ENCODE measurements at regions not wholly inside any gene's neighbourhood (a gene's known extent, or its start where the extent isn't known, plus 50 kb on each side); places are given as distances from the start of the nearest gene placed in this dataset.

GRCh38 chr2:60281730-60282129, 271.7 kb downstream of the BCL11A start:
- no peak overlapping the region for H3K18ac ChIP-seq (ENCODE audit: extremely low read depth, low read length)
- H3K4me1 ChIP-seq (replicated peaks in 1 of 4; ENCODE audit: control insufficient read depth in 3 of 4, insufficient read depth in 4 of 4, low read length in 3 of 4): no peaks in the 10 kb centered on the region; a peak in 2 of 7 replicates
- H3K79me2 ChIP-seq (ENCODE audit: control insufficient read depth in 1 of 2, insufficient read depth in 2 of 2, low read length in 2 of 2): no peaks in the 10 kb centered on the region
- no peak overlapping the region for H4K5ac ChIP-seq (ENCODE audit: insufficient read length, low read depth, low read length)
- H3K36me3 ChIP-seq (ENCODE audit: control insufficient read depth in 2 of 4, insufficient read depth in 4 of 4, low read length in 3 of 4): no peaks in the 10 kb centered on the region
- no peak overlapping the region for H3K4me2 ChIP-seq (ENCODE audit: insufficient read depth in 1 of 2, low read depth in 2 of 2, low read length in 2 of 2)
- H4K20me1 ChIP-seq (replicated peaks in 1 of 2; ENCODE audit: control insufficient read depth in 1 of 2, insufficient read depth in 2 of 2, low read length in 2 of 2): no peaks in the 10 kb centered on the region
- WGBS, 2 experiments (ENCODE audit: extremely low coverage in 1 of 2, insufficient coverage in 1 of 2, insufficient read length in 1 of 2, insufficient replicate concordance in 2 of 2, low coverage in 1 of 2, low lambda C conversion rate in 2 of 2, missing lambda C conversion rate in 1 of 2): 96% methylated on average over 5 of the region's 5 CpGs; no CpG with 5 or more reads in 1 of the 2 experiments
- H3K4ac ChIP-seq (replicated peaks; ENCODE audit: insufficient read length, low read depth, low read length): no peak overlapping the region
- no peaks in the 10 kb centered on the region; the same call in 1 of the 2 replicates for H3K79me1 ChIP-seq (ENCODE audit: low read depth, low read length)
- no peak overlapping the region for H2BK15ac ChIP-seq (ENCODE audit: low read length)
- DNase-seq (ENCODE audit: low read depth in 1 of 2, low spot score in 2 of 2) (no peak), FAIRE-seq (no peak)
- H4K91ac ChIP-seq (replicated peaks; ENCODE audit: insufficient read length, low read length): no peak overlapping the region
- H3K27ac ChIP-seq (ENCODE audit: low read depth, low read length): no peak overlapping the region
- H3K27me3 ChIP-seq (replicated peaks in 1 of 4; ENCODE audit: control insufficient read depth in 3 of 4, extremely low read depth in 1 of 4, insufficient read depth in 3 of 4, low read length in 3 of 4): no peaks in the 10 kb centered on the region
- no peak overlapping the region for H3K9ac ChIP-seq (replicated peaks in 1 of 4; ENCODE audit: extremely low read depth in 1 of 4, low read depth in 3 of 4, low read length in 3 of 4)
- no peak overlapping the region for H2BK120ac ChIP-seq (replicated peaks; ENCODE audit: low read depth, low read length)
- POLR2A ChIA-PET (ENCODE audit: partially characterized antibody): interaction anchor here (1.9 kb wide), 1 partner anchor 268 kb away, joined by 7 read pairs; no protein-coding TSS in a partner anchor
- H3K23me2 ChIP-seq (ENCODE audit: low read depth, low read length): no peaks in the 10 kb centered on the region
- H2BK5ac ChIP-seq (ENCODE audit: low read depth, low read length): no peak overlapping the region
- H4K8ac ChIP-seq (ENCODE audit: extremely low read depth, insufficient read depth, low read length): no peak overlapping the region
- H3K23ac ChIP-seq (ENCODE audit: insufficient read length): no peak overlapping the region
- no peak overlapping the region for H3K14ac ChIP-seq (ENCODE audit: insufficient read length)
- no peaks in the 10 kb centered on the region for H3K9me3 ChIP-seq (ENCODE audit: insufficient read depth in 2 of 2, low read depth in 1 of 2, low read length in 1 of 2)
- no peak overlapping the region for H2BK20ac ChIP-seq (ENCODE audit: low read length)
- H2BK12ac ChIP-seq (ENCODE audit: low read depth, low read length): no peak overlapping the region
- no peak overlapping the region for H3K56ac ChIP-seq (replicated peaks; ENCODE audit: insufficient read length, low read depth, low read length)
- CTCF ChIA-PET (ENCODE audit: partially characterized antibody): no interaction called here
- no peak overlapping the region for H2AFZ ChIP-seq (ENCODE audit: low read length)
- no peak overlapping the region for H3K4me3 ChIP-seq (ENCODE audit: extremely low read depth in 1 of 4, insufficient read depth in 2 of 4, low read depth in 3 of 4, low read length in 4 of 4)
- H2AK5ac ChIP-seq (ENCODE audit: low read depth, low read length): no peak overlapping the region
- TF ChIP-seq NRF1 (IDR thresholded peaks at IDR 0.05; ENCODE audit: low read depth, low read length) (no peak), EP300 (IDR thresholded peaks at IDR 0.05; ENCODE audit: borderline replicate concordance in 1 of 2, low read depth in 2 of 2, low read length in 2 of 2) (no peak), CEBPB (IDR thresholded peaks at IDR 0.05; ENCODE audit: low read depth, low read length) (no peak), SP1 (IDR thresholded peaks at IDR 0.05; ENCODE audit: low read depth, low read length) (no peak), EZH2 (IDR thresholded peaks at IDR 0.05; ENCODE audit: low read depth, low read length, severe bottlenecking) (no peak), SIRT6 (IDR thresholded peaks at IDR 0.05; ENCODE audit: low read length) (no peak), HDAC2 (IDR thresholded peaks at IDR 0.05; ENCODE audit: borderline replicate concordance in 1 of 2, low read depth in 2 of 2, low read length in 2 of 2) (no peak), SUZ12 (IDR thresholded peaks at IDR 0.05; ENCODE audit: low read length) (no peak), USF2 (IDR thresholded peaks at IDR 0.05; ENCODE audit: low read length) (no peak), SIN3A (conservative IDR thresholded peaks at IDR 0.05 in 1 of 2, IDR thresholded peaks at IDR 0.05 in 1 of 2; ENCODE audit: low read depth in 1 of 2, low read length in 2 of 2) (no peak), ZNF274 (IDR thresholded peaks at IDR 0.05; ENCODE audit: borderline replicate concordance, extremely low read depth, low read length) (no peak), SIX5 (IDR thresholded peaks at IDR 0.05; ENCODE audit: low read depth, low read length) (no peak)
